Neural progenitor cell (in vitro differentiated cells): ENCODE measurements at regions not wholly inside any gene's neighbourhood (a gene's known extent, or its start where the extent isn't known, plus 50 kb on each side); places are given as distances from the start of the nearest gene placed in this dataset.

Experiments used
- CTCF ChIP-seq: fragments of 200-600 bp; sonication (generic); IDR thresholded peaks from 2 replicates; pipeline ENCODE4 v1.5.1; 2017; ENCODE audit warnings: antibody characterized with exemption, mild to moderate bottlenecking
- EZH2 ChIP-seq: fragments of 200-600 bp; sonication (generic); IDR thresholded peaks from 2 replicates; pipeline ENCODE4 v1.6.1; 2017; ENCODE audit warnings: antibody characterized with exemption, mild to moderate bottlenecking, moderate library complexity

DNA sequence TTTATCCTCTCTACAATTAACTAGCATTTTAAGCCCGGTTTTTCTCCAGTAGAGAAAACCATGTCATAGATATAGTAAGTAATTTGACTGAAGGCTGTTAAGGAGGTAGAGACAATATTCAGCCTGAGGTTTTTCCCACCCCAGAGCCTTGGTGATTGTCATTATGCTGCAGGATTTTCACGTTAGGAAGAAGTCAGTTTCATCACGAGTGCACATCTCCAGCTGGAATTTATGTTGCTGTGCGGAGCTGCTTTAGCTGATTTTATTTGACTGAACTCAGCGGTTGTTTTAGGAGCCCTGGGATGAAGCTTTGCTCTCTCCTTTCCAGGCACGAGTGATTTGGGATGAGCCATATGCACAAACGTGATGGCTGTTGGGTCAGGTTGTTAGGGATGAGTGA lies 271.3 kb upstream of the RGMA start:
- no peak for TF ChIP-seq EZH2
- no peak for TF ChIP-seq CTCF
